Caco-2 (cell line): ENCODE measurements at regions not wholly inside any gene's neighbourhood (a gene's known extent, or its start where the extent isn't known, plus 50 kb on each side); places are given as distances from the start of the nearest gene placed in this dataset.

Source experiments
- BruUV-seq: library from RNA; stranded (reverse); fragments of 400-500 nt; replicated peaks from 2 replicates; lab custom pipeline; 2021; lab: Mats Ljungman, UMichigan
- CTCF ChIA-PET: fragments of 300-600 bp; sonication (Branson Sonifier 250); formaldehyde crosslinking; loops from one replicate; lab custom pipeline; 2022; ENCODE audit warnings: antibody characterized with exemption; lab: Charles Lee
- POLR2A ChIA-PET: fragments of 300-600 bp; sonication (Branson Sonifier 250); formaldehyde crosslinking; loops from one replicate; lab custom pipeline; 2022; ENCODE audit warnings: antibody characterized with exemption; lab: Charles Lee
- DNase-seq, 2 experiments: peaks; one replicate each; pipeline versions ENCODE4 v3.0.0 to v3.0.0-alpha.2; 2020 to 2022
- H3K27me3 ChIP-seq: replicated peaks from 2 replicates; pipeline ENCODE4 v1.6.0; 2011; ENCODE audit warnings: low read length; ENCODE audit not compliant: control insufficient read depth, insufficient read depth
- H3K36me3 ChIP-seq: 2 replicates; pipeline ENCODE4 v1.5.1; 2011; ENCODE audit warnings: low read length; ENCODE audit not compliant: control insufficient read depth, insufficient read depth
- H3K4me1 ChIP-seq: fragments of 250-450 bp; sonication (Bioruptor Pico); 2 replicates; pipeline ENCODE4 v1.5.1; 2020; ENCODE audit warnings: mild to moderate bottlenecking
- H3K4me3 ChIP-seq: 2 replicates; pipeline ENCODE4 v1.5.1; 2011; ENCODE audit warnings: low read depth, mild to moderate bottlenecking, control low read depth, low read length
- H3K9me3 ChIP-seq: fragments of 250-450 bp; sonication (Bioruptor Pico); 2 replicates; pipeline ENCODE4 v1.5.1; 2020; ENCODE audit warnings: mild to moderate bottlenecking, moderate library complexity
- H3K27ac Mint-ChIP-seq: one replicate; pipeline ENCODE4 v1.8.0; 2022; ENCODE audit warnings: mixed read lengths; ENCODE audit not compliant: unreplicated experiment
- H3K27me3 Mint-ChIP-seq: one replicate; pipeline ENCODE4 v1.8.0; 2022; ENCODE audit warnings: mixed read lengths; ENCODE audit not compliant: insufficient read depth, unreplicated experiment
- H3K36me3 Mint-ChIP-seq: one replicate; pipeline ENCODE4 v1.8.0; 2022; ENCODE audit warnings: mild to moderate bottlenecking, mixed read lengths; ENCODE audit not compliant: insufficient read depth, unreplicated experiment
- H3K4me1 Mint-ChIP-seq: one replicate; pipeline ENCODE4 v1.8.0; 2022; ENCODE audit warnings: low read depth, mixed read lengths; ENCODE audit not compliant: unreplicated experiment
- H3K4me3 Mint-ChIP-seq: one replicate; pipeline ENCODE4 v1.8.0; 2022; ENCODE audit warnings: mild to moderate bottlenecking, moderate library complexity, mixed read lengths; ENCODE audit not compliant: unreplicated experiment
- H3K9me3 Mint-ChIP-seq: one replicate; pipeline ENCODE4 v1.8.0; 2022; ENCODE audit warnings: mixed read lengths; ENCODE audit not compliant: unreplicated experiment
- CTCF ChIP-seq, 2 experiments: fragments of 200-600 bp in 1 of 2; IDR thresholded peaks; 1 replicate in 1 of 2; 2 replicates in 1 of 2; pipeline versions ENCODE4 v1.5.1 to v1.8.0; 2011 to 2022; ENCODE audit warnings: antibody characterized with exemption in 1 of 2, control low read depth in 1 of 2, inconsistent platforms in 1 of 2, low read depth in 1 of 2, low read length in 1 of 2, mild to moderate bottlenecking in 1 of 2, moderate library complexity in 1 of 2; ENCODE audit not compliant: insufficient read depth in 1 of 2, severe bottlenecking in 1 of 2, unreplicated experiment in 1 of 2
- intact Hi-C: fragments of 100-400 bp; cut with micrococcal nuclease; formaldehyde crosslinking; loops from one replicate; pipeline ENCODE4 v1.10.0; 2022; ENCODE audit not compliant: unreplicated experiment

DNA sequence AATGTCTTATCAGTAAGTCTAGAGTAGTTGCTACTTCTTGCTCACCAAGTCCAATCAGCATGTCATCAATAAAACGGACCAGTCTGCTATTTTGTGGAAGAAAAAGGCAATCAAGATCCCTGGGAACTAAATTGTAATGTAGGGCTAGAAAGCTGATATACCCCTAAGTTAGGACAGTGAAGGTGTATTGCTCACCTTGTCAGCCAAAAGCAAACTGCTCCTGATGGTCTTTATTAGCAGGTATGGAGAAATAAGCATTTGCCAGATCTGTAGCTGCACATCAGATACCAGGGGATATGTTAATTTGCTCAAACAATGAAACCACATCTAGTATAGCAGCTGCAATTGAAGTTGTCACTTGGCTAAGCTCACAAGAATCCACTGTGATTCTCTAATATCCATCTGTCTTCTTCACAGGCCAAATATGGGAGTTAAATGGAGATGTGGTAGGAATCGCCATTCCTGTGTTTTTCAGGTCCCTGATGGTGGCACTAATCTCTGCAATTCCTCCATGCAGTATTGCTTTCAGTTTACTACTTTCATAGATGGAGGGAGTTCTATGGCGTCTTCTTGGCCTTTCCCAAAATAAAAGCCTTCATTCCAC is 75.0 kb downstream of the TMEM237 start:
- no peak for TF ChIP-seq CTCF (IDR thresholded peaks at IDR 0.05; ENCODE audit: insufficient read depth in 1 of 2, low read depth in 1 of 2, low read length in 1 of 2, severe bottlenecking in 1 of 2, unreplicated experiment in 1 of 2)
- no peaks in the 10 kb centered on the region for H3K27me3 Mint-ChIP-seq
- H3K4me3 ChIP-seq = no peak overlapping the region
- no TSS peak for BruUV-seq
- no peak for DNase-seq
- no peaks in the 10 kb centered on the region for H3K9me3 ChIP-seq
- no peaks in the 10 kb centered on the region for H3K4me1 Mint-ChIP-seq
- H3K27me3 ChIP-seq = no peaks in the 10 kb centered on the region
- H3K27ac Mint-ChIP-seq = no peak overlapping the region
- CTCF ChIA-PET = no interaction called here
- intact Hi-C loops = no loop called here
- H3K4me3 Mint-ChIP-seq = no peak overlapping the region
- POLR2A ChIA-PET = no interaction called here
- no peaks in the 10 kb centered on the region for H3K9me3 Mint-ChIP-seq
- no peaks in the 10 kb centered on the region; the same call in 1 of the 2 replicates for H3K4me1 ChIP-seq
- H3K36me3 Mint-ChIP-seq = no peaks in the 10 kb centered on the region
- no peaks in the 10 kb centered on the region for H3K36me3 ChIP-seq

- ChIA-PET POLR2A (no interaction called here), CTCF (no interaction called here)
- no peak for DNase-seq
- Histone ChIP-seq H3K27me3 (no peaks in the 10 kb centered on the region), H3K4me3 (no peak overlapping the region), H3K36me3 (no peaks in the 10 kb centered on the region), H3K9me3 (no peaks in the 10 kb centered on the region), H3K4me1 (no peaks in the 10 kb centered on the region; the same call in 1 of the 2 replicates)
- no TSS peak for BruUV-seq
- H3K36me3 Mint-ChIP-seq = no peaks in the 10 kb centered on the region
- H3K9me3 Mint-ChIP-seq = no peaks in the 10 kb centered on the region
- H3K27ac Mint-ChIP-seq = peak overlapping the region; percentile 72
- TF ChIP-seq CTCF (IDR thresholded peaks at IDR 0.05; ENCODE audit: insufficient read depth in 1 of 2, low read depth in 1 of 2, low read length in 1 of 2, severe bottlenecking in 1 of 2, unreplicated experiment in 1 of 2) = no peak
- no peak overlapping the region for H3K4me3 Mint-ChIP-seq
- no peaks in the 10 kb centered on the region for H3K4me1 Mint-ChIP-seq
- intact Hi-C loops = no loop called here
- H3K27me3 Mint-ChIP-seq = no peaks in the 10 kb centered on the region
Observed at GRCh38 chr2:201559067-201559710, 84.1 kb downstream of the TMEM237 start.

GRCh38 chr2:201558665-201559064 is 84.6 kb downstream of the TMEM237 start:
- H3K9me3 ChIP-seq = no peaks in the 10 kb centered on the region
- H3K27ac Mint-ChIP-seq = no peak overlapping the region
- H3K9me3 Mint-ChIP-seq = no peaks in the 10 kb centered on the region
- H3K36me3 Mint-ChIP-seq = no peaks in the 10 kb centered on the region
- no peaks in the 10 kb centered on the region for H3K4me1 Mint-ChIP-seq
- BruUV-seq = no TSS peak
- peak in 1 of 2 experiments; percentile 19 for TF ChIP-seq CTCF (IDR thresholded peaks at IDR 0.05; ENCODE audit: insufficient read depth in 1 of 2, low read depth in 1 of 2, low read length in 1 of 2, severe bottlenecking in 1 of 2, unreplicated experiment in 1 of 2)
- POLR2A ChIA-PET = no interaction called here
- CTCF ChIA-PET = no interaction called here
- peak overlapping the region; percentile 13 for H3K4me3 Mint-ChIP-seq
- H3K4me3 ChIP-seq = no peak overlapping the region
- no peaks in the 10 kb centered on the region; the same call in 1 of the 2 replicates for H3K4me1 ChIP-seq
- intact Hi-C loops = loop anchor here (1.0 kb wide), 2 partner anchors 22 to 84 kb away; no protein-coding TSS in a partner anchor
- no peaks in the 10 kb centered on the region for H3K27me3 ChIP-seq
- no peak for DNase-seq
- H3K27me3 Mint-ChIP-seq = no peaks in the 10 kb centered on the region
- no peaks in the 10 kb centered on the region for H3K36me3 ChIP-seq
